Upper lobe of left lung (tissue), 4 donors: ENCODE measurements at regions not wholly inside any gene's neighbourhood (a gene's known extent, or its start where the extent isn't known, plus 50 kb on each side); places are given as distances from the start of the nearest gene placed in this dataset.

Source experiments
- EP300 ChIP-seq, 4 donors: sonication (generic); formaldehyde crosslinking; IDR thresholded peaks; one replicate each; pipeline ENCODE4 v1.5.1; 2017; ENCODE audit warnings: antibody characterized with exemption in 4 of 4, control low read depth in 2 of 4
- POLR2A ChIP-seq, 4 donors: fragments of 450-650 bp; IDR thresholded peaks; one replicate each; pipeline ENCODE4 v1.5.1; 2016 to 2017; ENCODE audit warnings: antibody characterized with exemption in 4 of 4, mild to moderate bottlenecking in 2 of 4
- POLR2AphosphoS5 ChIP-seq, 2 donors: sonication (generic); formaldehyde crosslinking; IDR thresholded peaks; one replicate each; pipeline ENCODE4 v1.5.1; 2017; ENCODE audit warnings: antibody characterized with exemption in 2 of 2
- TF ChIP-seq, protein P1 (sequence below), 6 experiments: fragments of 450-650 bp in 4 of 6; fragments of 200-600 bp in 2 of 6; sonication (generic) in 2 of 6; IDR thresholded peaks; one replicate each; pipeline ENCODE4 v1.5.1; 2016 to 2019; ENCODE audit warnings: antibody characterized with exemption in 6 of 6

DNA sequence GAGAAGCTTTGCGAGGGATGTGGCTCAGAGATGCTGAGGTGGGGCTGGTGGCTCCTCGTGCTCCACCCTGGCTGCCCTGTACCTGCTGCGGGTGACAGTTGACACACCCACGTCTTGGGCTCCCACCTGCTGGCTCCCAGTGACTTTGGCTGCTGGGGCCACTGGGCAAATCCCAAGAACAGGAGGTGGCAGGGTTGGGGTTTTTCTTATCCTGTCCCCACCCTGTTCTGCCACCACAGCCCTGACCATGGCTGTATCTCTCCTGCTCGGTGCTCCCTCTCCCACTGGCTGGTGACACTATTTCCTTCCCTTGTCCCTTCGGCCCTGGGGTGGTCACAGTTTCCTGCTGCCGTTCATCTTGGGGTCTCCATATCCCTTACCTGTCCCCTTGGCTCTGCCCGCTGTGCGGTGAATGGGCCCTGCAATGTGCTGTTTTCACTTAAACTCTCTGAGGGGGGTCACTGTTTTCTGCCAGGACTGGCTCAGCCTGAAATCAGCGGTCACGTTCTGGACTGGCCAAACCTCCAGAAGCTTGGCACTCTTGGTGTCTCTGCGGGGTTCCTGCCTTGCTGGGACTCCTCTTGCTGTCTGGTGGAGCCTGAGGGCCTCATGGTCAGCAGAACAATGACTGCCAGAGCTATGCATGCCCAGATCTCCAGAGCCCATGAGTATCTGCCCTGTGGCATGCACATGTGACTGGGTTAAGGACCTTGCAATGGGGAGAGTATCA lies 144.2 kb downstream of the IRF8 start:
- TF ChIP-seq EP300 (IDR thresholded peaks at IDR 0.05) (no peak), POLR2A (IDR thresholded peaks at IDR 0.05) (no peak), POLR2AphosphoS5 (IDR thresholded peaks at IDR 0.05) (no peak)
- TF ChIP-seq, protein P1, sequence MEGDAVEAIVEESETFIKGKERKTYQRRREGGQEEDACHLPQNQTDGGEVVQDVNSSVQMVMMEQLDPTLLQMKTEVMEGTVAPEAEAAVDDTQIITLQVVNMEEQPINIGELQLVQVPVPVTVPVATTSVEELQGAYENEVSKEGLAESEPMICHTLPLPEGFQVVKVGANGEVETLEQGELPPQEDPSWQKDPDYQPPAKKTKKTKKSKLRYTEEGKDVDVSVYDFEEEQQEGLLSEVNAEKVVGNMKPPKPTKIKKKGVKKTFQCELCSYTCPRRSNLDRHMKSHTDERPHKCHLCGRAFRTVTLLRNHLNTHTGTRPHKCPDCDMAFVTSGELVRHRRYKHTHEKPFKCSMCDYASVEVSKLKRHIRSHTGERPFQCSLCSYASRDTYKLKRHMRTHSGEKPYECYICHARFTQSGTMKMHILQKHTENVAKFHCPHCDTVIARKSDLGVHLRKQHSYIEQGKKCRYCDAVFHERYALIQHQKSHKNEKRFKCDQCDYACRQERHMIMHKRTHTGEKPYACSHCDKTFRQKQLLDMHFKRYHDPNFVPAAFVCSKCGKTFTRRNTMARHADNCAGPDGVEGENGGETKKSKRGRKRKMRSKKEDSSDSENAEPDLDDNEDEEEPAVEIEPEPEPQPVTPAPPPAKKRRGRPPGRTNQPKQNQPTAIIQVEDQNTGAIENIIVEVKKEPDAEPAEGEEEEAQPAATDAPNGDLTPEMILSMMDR (IDR thresholded peaks at IDR 0.05), result no peak
